T-helper 17 cell (primary cell): ENCODE measurements at regions not wholly inside any gene's neighbourhood (a gene's known extent, or its start where the extent isn't known, plus 50 kb on each side); places are given as distances from the start of the nearest gene placed in this dataset.

Experiments
- ATAC-seq: fragments of 150-1000 bp; cut with Tn5 transposase; 2 replicates; pipeline ENCODE4 v1.10.0; 2021; ENCODE audit warnings: mild to moderate bottlenecking, moderate library complexity
- DNase-seq, 3 donors: peaks; one replicate each; pipeline versions ENCODE4 v3.0.0 to v3.0.0-alpha.2; 2020 to 2021
- H3K9me3 ChIP-seq: one replicate; pipeline ENCODE4 v1.7.0; 2013; ENCODE audit warnings: low read length, mild to moderate bottlenecking; ENCODE audit not compliant: control insufficient read depth, poor library complexity, severe bottlenecking
- H3K27ac Mint-ChIP-seq: one replicate; pipeline ENCODE4 v1.8.0; 2022; ENCODE audit warnings: mild to moderate bottlenecking, moderate library complexity, mixed read lengths
- H3K27me3 Mint-ChIP-seq: one replicate; pipeline ENCODE4 v1.8.0; 2022; ENCODE audit warnings: mixed read lengths
- H3K36me3 Mint-ChIP-seq: one replicate; pipeline ENCODE4 v1.8.0; 2022; ENCODE audit warnings: low read depth, mixed read lengths
- H3K4me1 Mint-ChIP-seq: one replicate; pipeline ENCODE4 v1.8.0; 2022; ENCODE audit warnings: mild to moderate bottlenecking, mixed read lengths
- H3K4me3 Mint-ChIP-seq: one replicate; pipeline ENCODE4 v1.8.0; 2022; ENCODE audit warnings: mild to moderate bottlenecking, moderate library complexity, mixed read lengths

DNA sequence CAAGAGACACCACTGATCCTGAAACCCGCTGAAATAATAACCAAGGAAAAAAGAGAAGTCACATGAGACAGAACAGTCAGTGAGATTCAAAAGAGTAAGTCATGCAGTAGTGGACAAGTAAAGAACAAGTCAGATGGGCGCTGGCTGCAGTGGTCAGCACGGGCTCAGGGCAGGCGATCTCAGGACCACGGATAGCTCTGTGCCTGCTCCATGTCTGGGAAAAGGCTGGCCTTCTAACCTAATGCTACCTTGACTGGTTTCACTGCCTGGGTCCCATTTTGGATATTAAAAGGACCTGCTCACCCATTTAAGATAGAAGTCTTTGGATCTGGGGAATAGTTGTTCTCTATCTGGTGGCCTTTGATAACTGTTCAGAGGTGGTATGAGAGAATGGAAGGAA is 61.7 kb upstream of the LCLAT1 start:
- Mint-ChIP-seq H3K27me3 (peaks cover 32% of the 10 kb centered on the region), H3K27ac (no peak overlapping the region), H3K4me1 (peaks cover 3% of the 10 kb centered on the region), H3K36me3 (peaks cover 5% of the 10 kb centered on the region), H3K4me3 (no peak overlapping the region)
- no peak for ATAC-seq
- DNase-seq = no peak
- H3K9me3 ChIP-seq = no peaks in the 10 kb centered on the region

DNA sequence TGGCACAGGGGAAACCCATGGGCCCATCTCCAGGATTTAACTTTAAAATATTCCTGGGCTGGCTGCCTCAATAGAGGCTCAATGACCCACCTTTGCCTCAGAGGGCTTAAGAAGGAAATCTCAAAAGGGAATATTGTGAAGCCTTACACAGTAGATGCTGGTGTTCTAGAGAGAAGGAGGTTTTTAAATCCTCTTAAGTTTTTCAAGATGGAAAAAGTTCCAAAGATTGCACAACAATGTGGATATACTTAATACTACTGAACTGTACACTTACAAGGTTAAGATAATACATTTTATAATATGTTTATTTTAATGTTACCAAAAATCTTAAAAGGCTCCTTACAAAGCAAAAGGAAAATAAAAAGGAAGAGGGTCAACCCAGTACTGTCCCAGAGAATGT is 54.9 kb upstream of the LCLAT1 start:
- no peaks in the 10 kb centered on the region for H3K9me3 ChIP-seq
- peaks cover 6% of the 10 kb centered on the region for H3K27me3 Mint-ChIP-seq
- peaks cover 5% of the 10 kb centered on the region for H3K4me1 Mint-ChIP-seq
- DNase-seq (no peak), ATAC-seq (no peak)
- no peak overlapping the region for H3K27ac Mint-ChIP-seq
- no peak overlapping the region for H3K4me3 Mint-ChIP-seq
- H3K36me3 Mint-ChIP-seq = peaks cover 2% of the 10 kb centered on the region

DNA sequence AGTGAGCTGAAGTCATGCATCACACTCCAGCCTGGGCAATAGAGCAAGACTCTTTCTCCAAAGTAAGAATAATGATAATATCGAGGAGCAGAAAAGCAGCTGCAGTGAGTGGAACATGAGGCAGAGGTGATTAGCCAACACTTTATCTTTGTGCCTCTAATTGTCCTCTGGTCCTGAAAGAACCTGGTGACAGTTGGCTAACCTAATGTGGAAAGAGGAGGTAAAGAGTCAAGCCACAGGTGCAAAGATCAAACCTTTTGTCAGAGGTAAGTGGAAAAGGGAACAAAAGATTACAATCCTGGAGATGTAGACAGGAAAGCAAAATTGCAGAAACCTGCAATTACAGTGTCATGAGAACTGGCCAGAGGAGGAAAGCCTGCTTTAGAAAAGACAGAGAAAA is 53.5 kb upstream of the LCLAT1 start:
- peaks cover 5% of the 10 kb centered on the region for H3K4me1 Mint-ChIP-seq
- no peak overlapping the region for H3K27ac Mint-ChIP-seq
- no peaks in the 10 kb centered on the region for H3K9me3 ChIP-seq
- DNase-seq (no peak), ATAC-seq (no peak)
- peaks cover 2% of the 10 kb centered on the region for H3K36me3 Mint-ChIP-seq
- H3K4me3 Mint-ChIP-seq = no peak overlapping the region
- peaks cover 6% of the 10 kb centered on the region for H3K27me3 Mint-ChIP-seq

DNA sequence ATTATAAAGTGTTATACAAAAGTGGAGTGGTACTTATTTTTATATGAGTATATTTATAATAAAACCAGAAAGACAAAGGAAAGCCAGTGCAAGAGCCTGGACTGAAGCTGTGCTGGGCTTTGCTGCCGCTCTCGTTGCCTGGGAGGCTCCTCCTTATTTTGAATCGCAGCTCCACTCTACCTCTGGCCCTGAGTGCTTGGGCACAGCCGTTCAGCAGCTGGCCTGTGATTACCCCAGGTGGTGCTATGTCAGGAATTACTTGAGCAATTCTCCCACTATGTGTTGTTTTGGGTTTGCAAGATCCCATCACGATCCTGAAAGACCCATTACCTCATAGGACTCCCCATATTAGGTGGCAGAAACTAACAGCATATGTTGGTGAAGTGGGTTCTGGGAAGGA is 53.0 kb upstream of the LCLAT1 start:
- Mint-ChIP-seq H3K36me3 (peaks cover 2% of the 10 kb centered on the region), H3K4me3 (no peak overlapping the region), H3K27ac (no peak overlapping the region), H3K4me1 (peaks cover 2% of the 10 kb centered on the region), H3K27me3 (peaks cover 6% of the 10 kb centered on the region)
- no peaks in the 10 kb centered on the region for H3K9me3 ChIP-seq
- ATAC-seq (no peak), DNase-seq (no peak)

DNA sequence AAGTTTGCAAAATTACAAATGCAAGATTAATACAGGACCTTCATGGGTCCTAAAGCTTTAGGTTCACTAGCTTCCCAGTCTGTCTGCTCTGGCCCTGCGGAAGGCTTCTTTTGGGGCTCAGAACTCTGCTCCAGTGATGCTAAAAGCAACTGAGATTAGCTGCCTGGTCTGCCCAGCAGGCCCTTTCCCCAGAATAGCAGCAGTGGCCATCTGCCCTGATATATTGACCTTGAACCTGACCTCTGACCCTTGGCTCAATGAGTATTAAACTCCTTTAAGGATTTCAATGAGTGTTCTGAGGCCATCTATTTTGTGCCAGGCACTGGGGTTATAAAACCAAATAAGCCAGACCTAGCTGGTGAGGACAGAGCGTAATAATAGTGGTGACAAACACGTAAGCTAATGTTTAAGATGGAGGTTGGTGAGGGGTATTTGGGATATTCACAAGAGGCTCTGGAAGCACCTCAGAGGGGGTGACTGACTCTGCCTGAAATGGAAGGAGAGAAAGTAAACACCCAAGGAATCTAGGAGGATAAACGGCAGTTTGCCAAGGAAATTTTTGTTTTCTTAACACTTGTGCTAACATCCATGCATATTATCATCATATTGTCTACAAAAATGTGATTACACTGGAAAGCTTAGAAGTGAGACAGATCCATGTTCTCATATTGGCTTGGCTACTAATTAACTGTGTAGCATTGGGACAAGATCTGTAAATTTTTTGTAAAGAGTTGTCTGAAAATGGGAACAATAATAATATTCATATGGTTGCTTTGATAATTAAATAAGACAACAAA is 50.4 kb upstream of the LCLAT1 start:
- Mint-ChIP-seq H3K27me3 (peaks cover 6% of the 10 kb centered on the region), H3K4me3 (no peak overlapping the region), H3K36me3 (peaks cover 2% of the 10 kb centered on the region), H3K4me1 (peaks cover 2% of the 10 kb centered on the region), H3K27ac (no peak overlapping the region)
- no peak for ATAC-seq
- no peak for DNase-seq
- no peaks in the 10 kb centered on the region for H3K9me3 ChIP-seq
